Activated naive CD4-positive, alpha-beta T cell treated with anti-CD3 and anti-CD28 coated beads, Interleukin-2, amount 50 U/mL, for 72 hours (primary cell): ENCODE measurements at regions not wholly inside any gene's neighbourhood (a gene's known extent, or its start where the extent isn't known, plus 50 kb on each side); places are given as distances from the start of the nearest gene placed in this dataset.

Experiments used
- ATAC-seq, 2 donors: fragments of 150-1000 bp; cut with Tn5 transposase; 2 replicates each; pipeline ENCODE4 v1.10.0; 2021; ENCODE audit warnings: mild to moderate bottlenecking in 2 of 2, moderate library complexity in 2 of 2
- DNase-seq, 2 donors: peaks; one replicate each; pipeline ENCODE4 v3.0.0; 2021 to 2022; ENCODE audit warnings: low spot score in 2 of 2
- H3K27ac Mint-ChIP-seq, 2 donors: one replicate each; pipeline ENCODE4 v1.8.0; 2022; ENCODE audit warnings: mild to moderate bottlenecking in 2 of 2, mixed read lengths in 2 of 2
- H3K36me3 Mint-ChIP-seq, 2 donors: one replicate each; pipeline ENCODE4 v1.8.0; 2022; ENCODE audit warnings: mixed read lengths in 2 of 2
- H3K9me3 Mint-ChIP-seq, 2 donors: one replicate each; pipeline ENCODE4 v1.8.0; 2022; ENCODE audit warnings: mixed read lengths in 2 of 2

- ATAC-seq (no peak), DNase-seq (no peak)
- Mint-ChIP-seq H3K27ac (no peak overlapping the region), H3K36me3 (no peaks in the 10 kb centered on the region), H3K9me3 (no peaks in the 10 kb centered on the region)
Observed at GRCh38 chr15:55056500-55056899, 140.2 kb downstream of the RSL24D1 start.

DNA sequence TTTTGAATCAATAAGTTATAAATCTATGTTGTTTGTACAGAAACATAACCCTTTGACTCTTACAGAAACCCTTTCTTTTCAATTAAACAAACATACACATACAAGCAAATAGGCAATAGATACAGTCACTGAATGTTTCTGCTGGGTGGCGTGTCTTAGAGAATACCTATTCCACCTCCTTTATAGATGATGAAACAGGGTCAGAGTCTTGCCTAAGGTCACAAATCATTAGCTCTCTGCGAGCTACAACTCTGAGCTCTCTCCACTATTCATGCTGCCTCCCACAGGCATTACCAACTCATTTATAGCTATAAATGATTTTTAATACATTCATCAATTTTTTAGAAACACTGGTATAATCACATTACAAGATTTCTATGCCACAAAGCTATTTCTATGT is 152.6 kb downstream of the RSL24D1 start:
- H3K9me3 Mint-ChIP-seq = no peaks in the 10 kb centered on the region
- DNase-seq (no peak), ATAC-seq (no peak)
- H3K36me3 Mint-ChIP-seq = peaks cover 0 to 11% of the 10 kb centered on the region in 2 donors
- H3K27ac Mint-ChIP-seq = no peak overlapping the region

DNA sequence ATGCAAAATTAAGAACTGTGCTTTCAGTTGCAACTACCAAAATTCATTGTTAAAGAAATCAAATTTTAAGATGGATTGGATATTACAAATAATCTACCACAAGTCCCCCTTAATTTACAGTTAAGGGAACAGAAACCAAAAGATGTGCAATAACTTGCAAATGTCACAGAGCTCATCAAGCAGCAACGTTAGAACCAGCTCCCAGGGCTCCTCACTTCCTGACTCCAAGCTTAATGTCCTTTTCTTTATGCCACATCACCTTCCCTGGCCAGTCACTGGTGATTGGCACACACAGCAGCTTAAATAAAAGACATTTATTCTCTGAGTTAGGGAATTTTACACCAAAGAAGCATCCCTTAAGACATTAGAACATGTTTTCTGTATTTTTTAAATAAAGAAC is 159.7 kb downstream of the RSL24D1 start:
- H3K27ac Mint-ChIP-seq = no peak overlapping the region
- no peak for ATAC-seq
- H3K9me3 Mint-ChIP-seq = no peaks in the 10 kb centered on the region
- peaks cover 0 to 2% of the 10 kb centered on the region in 2 donors for H3K36me3 Mint-ChIP-seq
- no peak for DNase-seq

GRCh38 chr15:55035749-55036148 is 161.0 kb downstream of the RSL24D1 start:
- Mint-ChIP-seq H3K27ac (no peak overlapping the region), H3K9me3 (no peaks in the 10 kb centered on the region), H3K36me3 (no peaks in the 10 kb centered on the region)
- no peak for DNase-seq
- ATAC-seq = no peak

- DNase-seq (no peak), ATAC-seq (no peak)
- no peaks in the 10 kb centered on the region for H3K9me3 Mint-ChIP-seq
- H3K27ac Mint-ChIP-seq = no peak overlapping the region
- H3K36me3 Mint-ChIP-seq = no peaks in the 10 kb centered on the region
Observed at GRCh38 chr15:55033574-55033973, 163.2 kb downstream of the RSL24D1 start.

DNA sequence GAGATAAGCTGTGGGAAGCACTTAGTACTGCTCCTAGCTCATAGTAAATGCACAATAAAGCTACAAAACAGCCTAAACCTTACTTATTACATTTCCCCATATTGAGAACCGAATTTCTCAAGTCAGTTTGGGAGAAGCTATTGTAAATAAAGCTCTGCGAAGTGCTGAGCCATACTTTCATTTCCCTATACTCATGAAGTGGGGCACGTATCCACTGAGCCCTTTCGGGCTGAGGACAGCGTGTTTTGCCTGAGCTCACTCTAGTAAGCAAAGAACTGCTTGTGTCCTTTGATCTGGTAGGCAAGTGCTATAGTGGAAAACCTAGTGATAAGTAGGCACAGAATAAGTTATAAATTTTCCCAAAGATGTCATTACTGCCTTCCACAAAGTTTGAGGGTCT is 165.0 kb downstream of the RSL24D1 start:
- H3K36me3 Mint-ChIP-seq = no peaks in the 10 kb centered on the region
- no peak for ATAC-seq
- H3K27ac Mint-ChIP-seq = no peak overlapping the region
- no peaks in the 10 kb centered on the region for H3K9me3 Mint-ChIP-seq
- no peak for DNase-seq

DNA sequence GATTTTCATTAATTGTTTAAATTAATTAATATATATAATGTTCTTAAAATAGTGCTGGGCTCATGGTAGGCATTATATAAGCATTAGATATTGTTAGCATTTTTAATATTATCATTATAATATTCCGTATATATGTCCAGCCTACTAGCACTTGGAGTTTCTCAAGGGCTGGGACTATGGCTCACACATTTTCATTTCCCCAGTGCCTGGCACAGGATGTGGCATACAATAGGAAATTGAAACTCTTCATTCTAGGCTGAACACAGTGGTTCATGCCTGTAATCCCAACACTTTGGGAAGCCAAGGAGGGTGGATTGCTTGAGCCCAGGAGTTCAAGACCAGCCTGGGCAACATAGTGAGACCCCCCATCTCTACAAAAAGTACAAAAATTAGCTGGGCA is 170.4 kb downstream of the RSL24D1 start:
- ATAC-seq = no peak
- H3K27ac Mint-ChIP-seq = no peak overlapping the region

GRCh38 chr15:55017635-55018034 is 179.1 kb downstream of the RSL24D1 start:
- no peaks in the 10 kb centered on the region for H3K36me3 Mint-ChIP-seq
- no peak for DNase-seq
- ATAC-seq = no peak
- no peak overlapping the region for H3K27ac Mint-ChIP-seq
- no peaks in the 10 kb centered on the region for H3K9me3 Mint-ChIP-seq

More for the DNA sequence above, 170.4 kb downstream of the RSL24D1 start:
- Mint-ChIP-seq H3K36me3 (no peaks in the 10 kb centered on the region), H3K9me3 (no peaks in the 10 kb centered on the region)
- DNase-seq = no peak

GRCh38 chr15:55016225-55016624 is 180.5 kb downstream of the RSL24D1 start:
- DNase-seq (no peak), ATAC-seq (no peak)
- Mint-ChIP-seq H3K9me3 (no peaks in the 10 kb centered on the region), H3K36me3 (no peaks in the 10 kb centered on the region), H3K27ac (no peak overlapping the region)

GRCh38 chr15:55015093-55015445 is 181.7 kb downstream of the RSL24D1 start:
- H3K27ac Mint-ChIP-seq = no peak overlapping the region
- DNase-seq = no peak
- H3K9me3 Mint-ChIP-seq = no peaks in the 10 kb centered on the region
- H3K36me3 Mint-ChIP-seq = no peaks in the 10 kb centered on the region
- ATAC-seq = no peak

- H3K9me3 Mint-ChIP-seq = no peaks in the 10 kb centered on the region
- DNase-seq (no peak), ATAC-seq (no peak)
- H3K27ac Mint-ChIP-seq = no peak overlapping the region
- H3K36me3 Mint-ChIP-seq = no peaks in the 10 kb centered on the region
Observed at GRCh38 chr15:55014391-55015092, 182.2 kb downstream of the RSL24D1 start.

GRCh38 chr15:55008421-55008820 is 188.3 kb downstream of the RSL24D1 start:
- no peak overlapping the region for H3K27ac Mint-ChIP-seq
- no peaks in the 10 kb centered on the region for H3K9me3 Mint-ChIP-seq
- DNase-seq (no peak), ATAC-seq (no peak)
- H3K36me3 Mint-ChIP-seq = no peaks in the 10 kb centered on the region

DNA sequence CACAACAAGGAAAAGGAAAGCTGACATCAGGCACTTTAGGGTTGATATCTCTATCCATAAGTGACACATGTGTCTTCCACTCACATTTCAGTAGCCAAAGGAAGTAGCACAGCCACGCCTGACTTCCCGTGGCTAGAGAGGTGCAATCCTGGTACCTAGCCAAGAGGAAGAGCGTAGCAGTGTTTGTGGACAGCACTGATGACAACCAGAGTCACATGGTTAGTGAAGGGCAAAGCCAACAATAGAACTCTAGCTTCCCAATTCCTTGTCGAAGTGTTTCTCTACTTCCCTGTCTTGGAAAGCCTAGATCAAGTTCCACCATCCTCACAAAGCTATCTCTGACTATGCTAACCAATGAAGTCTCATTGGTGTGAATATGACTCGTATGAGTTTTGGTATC is 189.2 kb downstream of the RSL24D1 start:
- Mint-ChIP-seq H3K36me3 (no peaks in the 10 kb centered on the region), H3K9me3 (no peaks in the 10 kb centered on the region), H3K27ac (no peak overlapping the region)
- DNase-seq = no peak
- no peak for ATAC-seq

DNA sequence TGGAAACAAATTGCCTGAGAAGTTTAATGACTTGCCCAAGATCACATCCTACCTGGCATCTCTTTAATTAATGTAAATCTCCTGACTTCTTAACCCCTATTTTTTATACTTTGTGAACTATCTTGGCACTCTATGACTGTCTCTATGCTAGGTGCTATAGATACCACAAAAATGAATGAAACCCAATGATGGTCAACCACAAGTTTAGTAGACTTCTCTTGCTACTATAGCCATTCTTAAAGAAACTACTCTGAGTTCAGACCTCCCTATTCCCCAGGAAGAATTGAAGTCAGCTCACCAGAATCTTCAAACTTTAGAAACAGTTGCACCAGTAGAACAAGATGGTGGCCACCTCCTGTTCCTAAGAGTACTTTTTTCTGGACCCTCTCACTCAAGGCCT is 191.1 kb downstream of the RSL24D1 start:
- no peak overlapping the region for H3K27ac Mint-ChIP-seq
- H3K36me3 Mint-ChIP-seq = no peaks in the 10 kb centered on the region
- DNase-seq (no peak), ATAC-seq (no peak)
- H3K9me3 Mint-ChIP-seq = no peaks in the 10 kb centered on the region

DNA sequence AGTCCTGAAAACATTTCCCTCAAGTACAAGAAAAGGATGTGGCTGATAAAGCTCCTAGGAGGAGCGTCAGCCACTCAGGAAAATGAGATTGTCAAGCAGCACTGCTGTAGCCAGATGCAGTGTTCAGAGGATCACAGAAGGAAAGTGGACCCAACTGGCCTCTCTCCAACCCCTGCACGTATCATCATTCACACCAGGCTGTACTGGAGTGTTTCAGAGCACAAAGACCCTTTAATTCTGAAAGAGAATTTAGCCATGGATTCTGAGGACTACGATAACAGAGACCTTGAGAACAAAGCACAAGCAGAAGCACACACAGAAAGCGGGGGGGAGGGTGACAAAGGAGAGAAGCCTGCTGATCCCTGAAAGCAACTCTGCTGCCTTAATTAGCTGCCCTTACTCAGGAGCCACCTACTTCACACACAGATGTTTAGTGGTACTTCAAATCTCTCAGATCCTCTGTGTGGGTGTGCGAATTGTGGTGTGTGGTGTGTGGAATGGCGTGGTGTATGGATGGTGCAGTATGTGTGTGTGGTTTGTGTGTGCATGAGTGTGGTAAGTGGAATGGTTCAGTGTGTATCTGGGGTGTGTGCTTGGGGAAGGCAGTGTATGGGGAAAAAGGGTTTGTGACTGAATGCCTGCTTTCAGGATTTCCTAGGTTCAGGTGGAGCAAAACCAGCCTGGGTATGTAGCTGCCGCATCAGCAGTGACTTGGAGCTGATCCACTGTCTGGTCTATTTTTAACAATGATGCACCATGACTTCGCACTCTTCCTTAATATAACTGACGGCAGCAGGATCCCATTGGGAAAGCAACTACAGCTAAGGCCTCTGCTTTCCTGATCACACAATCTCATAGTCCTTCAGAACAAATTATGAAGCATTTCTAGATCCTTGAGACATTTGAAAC is 192.5 kb downstream of the RSL24D1 start:
- Mint-ChIP-seq H3K36me3 (no peaks in the 10 kb centered on the region), H3K9me3 (no peaks in the 10 kb centered on the region), H3K27ac (no peak overlapping the region)
- no peak for ATAC-seq
- DNase-seq = no peak

- H3K36me3 Mint-ChIP-seq = no peaks in the 10 kb centered on the region
- H3K9me3 Mint-ChIP-seq = peaks cover 0 to 1% of the 10 kb centered on the region in 2 donors
- DNase-seq (no peak), ATAC-seq (no peak)
- no peak overlapping the region for H3K27ac Mint-ChIP-seq
Observed at GRCh38 chr15:54998661-54999060, 198.1 kb downstream of the RSL24D1 start.

GRCh38 chr15:54990793-54991192 is 205.9 kb downstream of the RSL24D1 start:
- ATAC-seq (no peak), DNase-seq (no peak)
- Mint-ChIP-seq H3K36me3 (peaks cover 0 to 6% of the 10 kb centered on the region in 2 donors), H3K9me3 (peaks cover 5 to 12% of the 10 kb centered on the region in 2 donors), H3K27ac (no peak overlapping the region)

DNA sequence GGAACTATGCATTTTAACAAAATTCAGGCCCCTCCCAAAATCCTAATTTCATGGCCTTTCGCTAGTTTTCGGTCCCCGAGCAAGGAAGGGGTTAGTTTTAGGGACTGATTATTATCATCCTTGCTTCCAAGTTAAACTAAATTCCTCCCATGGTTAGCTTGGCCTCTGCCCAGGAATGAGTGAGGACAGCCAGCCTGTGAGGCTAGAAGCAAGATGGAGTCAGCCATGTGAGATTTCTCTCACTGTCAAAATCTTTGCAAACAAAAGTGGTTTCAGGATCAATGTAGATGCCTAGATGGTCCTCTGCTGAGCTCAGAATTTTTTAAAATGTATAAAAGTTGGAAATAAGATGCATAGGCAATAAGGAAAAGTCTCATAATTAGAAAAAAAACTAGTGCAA is 208.9 kb downstream of the RSL24D1 start:
- peaks cover 5 to 6% of the 10 kb centered on the region in 2 donors for H3K9me3 Mint-ChIP-seq
- ATAC-seq (no peak), DNase-seq (no peak)
- peaks cover 0 to 6% of the 10 kb centered on the region in 2 donors for H3K36me3 Mint-ChIP-seq
- H3K27ac Mint-ChIP-seq = no peak overlapping the region
